Hepatocyte (in vitro differentiated cells): ENCODE measurements at regions not wholly inside any gene's neighbourhood (a gene's known extent, or its start where the extent isn't known, plus 50 kb on each side); places are given as distances from the start of the nearest gene placed in this dataset.

Experiments
- CTCF ChIP-seq: fragments of 200-600 bp; sonication (generic); IDR thresholded peaks from 2 replicates; pipeline ENCODE4 v1.5.1; 2016; ENCODE audit warnings: antibody characterized with exemption, mild to moderate bottlenecking; ENCODE audit not compliant: poor library complexity
- EZH2 ChIP-seq: fragments of 200-600 bp; sonication (generic); IDR thresholded peaks from 2 replicates; pipeline ENCODE4 v1.6.1; 2016; ENCODE audit warnings: antibody characterized with exemption, mild to moderate bottlenecking, borderline replicate concordance
- EZH2phosphoT487 ChIP-seq: fragments of 200-600 bp; sonication (generic); IDR thresholded peaks from one replicate; pipeline ENCODE4 v1.6.1; 2018; ENCODE audit warnings: antibody characterized with exemption, mild to moderate bottlenecking, low read depth, moderate library complexity; ENCODE audit not compliant: unreplicated experiment, severe bottlenecking

GRCh38 chr6:103798166-103798565 lies 1061.6 kb downstream of the HACE1 start:
- no peak for TF ChIP-seq EZH2phosphoT487
- TF ChIP-seq CTCF: no peak
- no peak for TF ChIP-seq EZH2
